Activated B cell treated with CpG ODN at 0.5 μM for 24 hours (primary cell): ENCODE measurements at regions not wholly inside any gene's neighbourhood (a gene's known extent, or its start where the extent isn't known, plus 50 kb on each side); places are given as distances from the start of the nearest gene placed in this dataset.

Experiments used
- ATAC-seq: fragments of 200-7000 bp; cut with Tn5 transposase; one replicate; pipeline ENCODE4 v1.10.0; 2021; ENCODE audit warnings: low read depth, mild to moderate bottlenecking, moderate library complexity
- CTCF ChIA-PET: fragments of 350-600 bp; sonication (Branson Sonifier 250); formaldehyde crosslinking; loops from one replicate; lab custom pipeline; 2021; ENCODE audit warnings: antibody characterized with exemption; lab: Charles Lee
- POLR2A ChIA-PET: fragments of 350-600 bp; sonication (Branson Sonifier 250); formaldehyde crosslinking; loops from one replicate; lab custom pipeline; 2021; ENCODE audit warnings: antibody characterized with exemption; lab: Charles Lee
- DNase-seq: peaks from one replicate; pipeline ENCODE4 v3.0.0; 2022
- H3K27ac Mint-ChIP-seq: one replicate; pipeline ENCODE4 v1.8.0; 2020; ENCODE audit warnings: mixed read lengths
- H3K27me3 Mint-ChIP-seq: one replicate; pipeline ENCODE4 v1.8.0; 2021; ENCODE audit warnings: mixed read lengths
- H3K36me3 Mint-ChIP-seq: one replicate; pipeline ENCODE4 v1.8.0; 2021; ENCODE audit warnings: low read depth, mixed read lengths
- H3K4me1 Mint-ChIP-seq: one replicate; pipeline ENCODE4 v1.8.0; 2021; ENCODE audit warnings: mixed read lengths
- H3K4me3 Mint-ChIP-seq: one replicate; pipeline ENCODE4 v1.8.0; 2020; ENCODE audit warnings: mild to moderate bottlenecking, mixed read lengths
- H3K9me3 Mint-ChIP-seq: one replicate; pipeline ENCODE4 v1.8.0; 2020; ENCODE audit warnings: mixed read lengths
- intact Hi-C: fragments of 100-400 bp; cut with micrococcal nuclease; formaldehyde crosslinking; loops from one replicate; pipeline ENCODE4 v1.15.1; 2024
- TF ChIP-seq, protein P1 (sequence below): fragments of 200-600 bp; IDR thresholded peaks from one replicate; pipeline ENCODE4 v1.8.0; 2022; ENCODE audit warnings: antibody characterized with exemption, mild to moderate bottlenecking

DNA sequence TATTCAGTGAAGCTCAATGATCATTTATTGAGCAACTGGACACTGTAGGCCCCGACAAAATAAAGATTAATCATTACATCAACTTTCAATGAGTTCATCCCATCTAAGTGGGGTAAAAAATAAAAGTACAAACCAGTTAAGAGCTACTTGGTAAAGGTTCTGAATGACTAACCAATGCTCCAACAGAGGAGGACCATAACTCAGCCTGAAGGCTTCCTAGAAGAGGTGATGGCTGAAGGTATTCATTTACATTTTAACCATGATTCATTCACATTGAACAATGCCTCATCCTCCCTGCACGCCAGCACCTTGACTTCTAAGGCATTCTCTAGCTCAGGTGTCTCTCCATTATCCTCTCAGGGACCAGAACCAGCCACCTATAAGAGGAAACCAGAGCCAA lies 201.4 kb downstream of the ZNF462 start:
- POLR2A ChIA-PET = no interaction called here
- Mint-ChIP-seq H3K9me3 (no peaks in the 10 kb centered on the region), H3K36me3 (no peaks in the 10 kb centered on the region), H3K27me3 (peaks cover 7% of the 10 kb centered on the region), H3K4me3 (no peak overlapping the region), H3K27ac (no peak overlapping the region), H3K4me1 (no peaks in the 10 kb centered on the region)
- DNase-seq (no peak), ATAC-seq (no peak)
- TF ChIP-seq, protein P1, sequence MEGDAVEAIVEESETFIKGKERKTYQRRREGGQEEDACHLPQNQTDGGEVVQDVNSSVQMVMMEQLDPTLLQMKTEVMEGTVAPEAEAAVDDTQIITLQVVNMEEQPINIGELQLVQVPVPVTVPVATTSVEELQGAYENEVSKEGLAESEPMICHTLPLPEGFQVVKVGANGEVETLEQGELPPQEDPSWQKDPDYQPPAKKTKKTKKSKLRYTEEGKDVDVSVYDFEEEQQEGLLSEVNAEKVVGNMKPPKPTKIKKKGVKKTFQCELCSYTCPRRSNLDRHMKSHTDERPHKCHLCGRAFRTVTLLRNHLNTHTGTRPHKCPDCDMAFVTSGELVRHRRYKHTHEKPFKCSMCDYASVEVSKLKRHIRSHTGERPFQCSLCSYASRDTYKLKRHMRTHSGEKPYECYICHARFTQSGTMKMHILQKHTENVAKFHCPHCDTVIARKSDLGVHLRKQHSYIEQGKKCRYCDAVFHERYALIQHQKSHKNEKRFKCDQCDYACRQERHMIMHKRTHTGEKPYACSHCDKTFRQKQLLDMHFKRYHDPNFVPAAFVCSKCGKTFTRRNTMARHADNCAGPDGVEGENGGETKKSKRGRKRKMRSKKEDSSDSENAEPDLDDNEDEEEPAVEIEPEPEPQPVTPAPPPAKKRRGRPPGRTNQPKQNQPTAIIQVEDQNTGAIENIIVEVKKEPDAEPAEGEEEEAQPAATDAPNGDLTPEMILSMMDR = no peak
- CTCF ChIA-PET = no interaction called here
- intact Hi-C loops = no loop called here

DNA sequence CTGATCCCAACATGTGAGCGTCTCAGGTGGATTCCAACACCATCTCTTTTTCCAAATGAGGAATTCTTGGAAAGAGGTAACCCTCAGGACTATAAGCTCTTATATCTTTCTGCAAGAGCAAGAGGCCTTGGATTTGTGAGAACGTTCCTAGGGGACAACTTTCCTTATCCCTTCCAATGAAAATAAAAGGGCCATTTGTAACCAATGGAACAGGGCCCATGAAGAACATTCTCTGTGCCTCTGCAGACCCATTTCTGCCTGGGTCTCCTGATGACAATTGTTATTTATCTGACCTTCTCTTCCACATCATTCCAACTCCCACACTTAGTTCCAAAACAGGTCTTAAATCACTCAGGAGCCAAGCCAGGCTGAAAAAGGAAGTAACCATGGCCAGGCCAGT lies 202.6 kb downstream of the ZNF462 start:
- H3K9me3 Mint-ChIP-seq = no peaks in the 10 kb centered on the region
- TF ChIP-seq, protein P1 = no peak
- no peak for ATAC-seq
- ChIA-PET POLR2A (no interaction called here), CTCF (no interaction called here)
- H3K4me3 Mint-ChIP-seq = no peak overlapping the region
- H3K27ac Mint-ChIP-seq = no peak overlapping the region
- intact Hi-C loops = no loop called here
- no peaks in the 10 kb centered on the region for H3K36me3 Mint-ChIP-seq
- H3K27me3 Mint-ChIP-seq = peaks cover 7% of the 10 kb centered on the region
- H3K4me1 Mint-ChIP-seq = no peaks in the 10 kb centered on the region
- no peak for DNase-seq

DNA sequence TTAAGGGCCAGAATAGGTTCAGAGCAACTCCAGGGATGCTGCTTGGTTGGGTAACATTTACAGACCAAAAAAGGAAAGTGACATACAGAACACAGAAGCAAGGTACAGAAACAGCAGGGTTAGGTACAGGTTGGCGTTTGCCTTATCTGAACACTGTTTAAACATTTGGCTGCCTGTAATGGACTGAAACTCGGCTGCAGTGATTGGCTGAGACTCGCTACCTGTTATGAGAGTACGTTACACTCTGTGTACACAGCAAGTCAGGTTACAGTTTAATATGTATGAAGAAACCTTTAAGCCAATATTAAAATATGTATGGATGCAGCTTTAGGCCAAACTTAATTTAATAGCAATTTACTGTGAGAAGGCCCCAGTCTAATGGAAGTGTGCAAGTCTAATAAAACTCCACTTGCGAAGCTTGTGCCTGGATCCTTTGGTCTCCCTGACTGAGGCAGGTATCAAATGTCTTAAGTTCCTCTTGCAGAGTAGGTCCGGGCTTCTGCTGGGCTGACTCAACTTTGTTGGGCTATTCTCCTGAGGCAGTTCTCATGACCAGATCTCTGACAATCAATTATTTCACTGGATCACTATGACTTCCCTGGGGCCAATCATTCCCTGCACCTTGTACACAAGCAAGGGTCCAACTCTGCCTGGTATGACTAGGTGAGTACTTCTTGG lies 204.9 kb downstream of the ZNF462 start:
- H3K36me3 Mint-ChIP-seq = no peaks in the 10 kb centered on the region

DNA sequence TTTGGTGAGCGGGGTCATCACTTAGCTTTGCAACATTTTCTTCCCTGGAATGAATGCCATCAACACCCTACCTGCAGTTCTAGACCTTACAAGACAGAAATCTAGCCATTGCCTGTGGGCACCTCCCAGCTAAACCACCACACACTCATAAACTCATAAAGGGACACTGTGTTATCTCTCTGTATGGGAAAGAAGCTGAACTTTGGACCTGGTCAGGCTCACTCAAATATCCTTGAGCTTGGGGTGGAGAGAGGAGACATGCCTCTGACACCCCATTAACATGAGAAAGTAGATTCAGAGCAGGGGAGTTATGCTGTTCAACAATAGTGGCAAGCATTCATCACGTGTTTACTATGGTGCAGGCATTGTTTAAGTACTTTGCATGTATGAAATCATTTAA lies 205.6 kb downstream of the ZNF462 start:
- no peak overlapping the region for H3K4me3 Mint-ChIP-seq
- TF ChIP-seq, protein P1 = no peak
- H3K36me3 Mint-ChIP-seq = no peaks in the 10 kb centered on the region
- H3K4me1 Mint-ChIP-seq = no peaks in the 10 kb centered on the region
- intact Hi-C loops = no loop called here
- no peak overlapping the region for H3K27ac Mint-ChIP-seq
- no peak for DNase-seq
- peaks cover 7% of the 10 kb centered on the region for H3K27me3 Mint-ChIP-seq
- no peak for ATAC-seq
- ChIA-PET POLR2A (no interaction called here), CTCF (no interaction called here)
- no peaks in the 10 kb centered on the region for H3K9me3 Mint-ChIP-seq

More for the DNA sequence above, 204.9 kb downstream of the ZNF462 start:
- POLR2A ChIA-PET = no interaction called here
- DNase-seq = no peak
- no peaks in the 10 kb centered on the region for H3K9me3 Mint-ChIP-seq
- no peak overlapping the region for H3K27ac Mint-ChIP-seq
- ATAC-seq = no peak
- TF ChIP-seq, protein P1 = no peak
- no peaks in the 10 kb centered on the region for H3K4me1 Mint-ChIP-seq
- peaks cover 7% of the 10 kb centered on the region for H3K27me3 Mint-ChIP-seq
- CTCF ChIA-PET = no interaction called here
- H3K4me3 Mint-ChIP-seq = no peak overlapping the region
- intact Hi-C loops = no loop called here

DNA sequence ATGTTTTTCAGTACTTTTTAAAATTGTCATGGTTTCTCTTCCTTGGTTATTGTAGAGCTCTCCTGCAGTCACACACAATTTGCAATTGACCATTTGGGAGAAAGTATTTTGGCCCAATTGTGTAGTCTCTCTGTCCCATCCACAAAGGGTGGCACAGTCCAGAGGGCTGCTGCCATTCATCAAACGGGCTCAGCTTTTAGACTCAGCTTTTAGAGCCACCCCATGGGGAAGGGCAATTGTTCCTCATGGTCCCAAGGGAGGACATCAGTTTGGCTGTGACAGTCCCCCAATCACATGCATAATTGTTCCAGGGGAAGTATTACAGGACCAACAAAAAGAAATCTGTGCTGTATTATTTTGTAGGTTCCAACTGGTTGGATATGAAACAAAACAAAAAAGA lies 207.6 kb downstream of the ZNF462 start:
- Mint-ChIP-seq H3K27me3 (peaks cover 4% of the 10 kb centered on the region), H3K27ac (no peak overlapping the region), H3K4me3 (no peak overlapping the region), H3K9me3 (no peaks in the 10 kb centered on the region), H3K36me3 (no peaks in the 10 kb centered on the region), H3K4me1 (no peaks in the 10 kb centered on the region)
- intact Hi-C loops = no loop called here
- DNase-seq = no peak
- ChIA-PET CTCF (no interaction called here), POLR2A (no interaction called here)
- ATAC-seq = no peak
- TF ChIP-seq, protein P1 = no peak
